Stimulated activated CD4-positive, alpha-beta T cell treated with anti-CD3 and anti-CD28 coated beads, Interleukin-1b, Interleukin-23, amount 100 ng/mL, for 4 hours (primary cell): ENCODE measurements at regions not wholly inside any gene's neighbourhood (a gene's known extent, or its start where the extent isn't known, plus 50 kb on each side); places are given as distances from the start of the nearest gene placed in this dataset.

Source experiments
- DNase-seq, 2 donors: peaks; one replicate each; pipeline ENCODE4 v3.0.0-alpha.2; 2020; ENCODE audit warnings: low read depth in 2 of 2

DNA sequence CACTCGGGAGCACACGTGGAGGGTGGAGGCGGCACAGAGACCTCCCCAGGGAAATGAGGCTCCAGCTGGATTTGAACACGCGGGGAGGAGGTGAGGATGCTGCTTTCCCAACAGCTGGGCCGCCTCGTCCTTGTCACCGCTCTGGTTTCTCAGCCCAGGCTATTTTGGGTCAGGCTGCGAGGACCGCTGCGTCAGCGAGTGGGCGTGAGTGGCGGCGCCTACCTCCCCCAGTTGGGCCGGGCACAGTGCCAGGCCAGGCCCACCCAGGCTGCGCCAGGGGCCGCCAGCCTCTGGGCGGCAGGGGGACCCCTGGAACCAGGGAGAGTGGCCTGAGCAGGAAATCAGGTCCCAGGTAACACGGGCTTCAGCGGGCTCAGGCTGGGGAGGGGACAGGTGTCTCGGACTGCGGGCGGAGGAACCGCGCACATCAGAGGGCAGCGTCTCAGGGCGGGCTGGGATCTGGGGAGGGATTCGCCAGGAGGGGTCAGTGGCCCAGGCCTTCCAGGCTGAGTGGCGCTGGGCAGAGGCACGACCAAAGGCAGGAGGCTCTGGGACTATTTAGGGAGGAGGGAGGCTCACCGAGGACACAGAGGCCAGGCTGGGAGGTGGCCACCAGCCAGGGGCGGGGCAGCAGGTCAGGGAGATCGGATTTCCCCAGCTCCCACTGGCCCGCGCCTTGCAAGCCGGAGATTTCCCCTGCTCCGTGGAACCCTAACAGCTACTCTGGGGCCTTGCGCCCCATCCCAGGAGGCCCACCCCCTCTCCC lies 125.2 kb upstream of the RET start:
- no peak for DNase-seq

DNA sequence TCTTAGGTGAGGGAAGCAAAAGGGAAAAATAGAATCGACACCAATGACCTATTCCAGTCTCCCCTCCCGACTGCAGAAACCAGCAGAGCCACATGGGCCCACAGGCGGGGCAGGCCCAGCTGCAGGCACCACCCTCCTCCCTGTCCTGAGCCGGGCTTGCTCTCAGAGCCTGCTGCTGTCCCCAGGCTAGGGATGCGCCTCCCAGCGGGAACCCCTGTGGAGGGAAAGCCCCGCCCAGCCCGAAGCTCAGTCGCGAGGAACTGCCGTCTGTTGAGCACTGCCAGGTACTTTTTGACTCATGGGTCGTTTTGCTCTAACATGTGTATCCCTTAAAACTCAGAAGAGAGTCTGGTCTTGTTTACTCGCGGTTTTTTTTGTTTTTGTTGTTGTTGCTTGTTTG lies 124.5 kb upstream of the RET start:
- DNase-seq = no peak

DNA sequence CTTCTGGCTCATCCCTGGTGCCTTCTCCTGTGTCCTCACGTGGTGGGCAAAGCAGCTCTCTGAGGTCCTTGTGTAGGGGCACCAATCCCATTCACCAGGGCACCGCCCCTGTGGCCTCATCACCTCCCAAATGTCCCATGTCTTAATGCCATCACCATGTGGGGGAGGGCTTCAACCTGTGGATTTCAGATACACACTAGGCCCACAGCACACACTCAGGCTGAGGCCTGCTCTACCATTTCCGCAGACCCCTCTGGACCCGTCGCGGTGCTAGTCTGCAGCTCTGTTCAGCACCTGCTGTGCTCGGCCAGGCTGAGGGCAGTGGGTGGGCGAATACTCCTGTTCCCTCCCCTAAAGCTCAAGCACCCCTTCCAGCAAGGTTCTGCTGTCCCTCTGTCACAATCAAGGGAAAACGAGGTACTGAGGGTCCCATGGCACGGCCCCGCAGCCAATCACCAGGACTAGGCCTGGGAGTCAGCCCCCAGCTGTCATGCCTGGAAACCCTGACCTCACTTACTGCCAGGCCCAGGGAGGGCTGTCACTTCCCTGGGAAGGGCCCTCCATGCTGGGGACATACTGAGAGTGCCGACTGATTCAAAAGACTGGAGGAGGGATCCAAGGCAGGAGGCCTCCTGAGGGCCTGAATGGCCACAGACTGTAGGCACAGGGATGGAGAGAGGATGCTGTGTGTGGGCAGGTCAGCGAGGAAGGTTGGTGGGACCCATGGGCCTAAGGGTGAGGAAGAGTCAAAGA lies 123.8 kb upstream of the RET start:
- no peak for DNase-seq

- no peak for DNase-seq
Measured at GRCh38 chr10:42953684-42954674, 122.9 kb upstream of the RET start.

GRCh38 chr10:42954766-42955492 lies 121.9 kb upstream of the RET start:
- no peak for DNase-seq

DNA sequence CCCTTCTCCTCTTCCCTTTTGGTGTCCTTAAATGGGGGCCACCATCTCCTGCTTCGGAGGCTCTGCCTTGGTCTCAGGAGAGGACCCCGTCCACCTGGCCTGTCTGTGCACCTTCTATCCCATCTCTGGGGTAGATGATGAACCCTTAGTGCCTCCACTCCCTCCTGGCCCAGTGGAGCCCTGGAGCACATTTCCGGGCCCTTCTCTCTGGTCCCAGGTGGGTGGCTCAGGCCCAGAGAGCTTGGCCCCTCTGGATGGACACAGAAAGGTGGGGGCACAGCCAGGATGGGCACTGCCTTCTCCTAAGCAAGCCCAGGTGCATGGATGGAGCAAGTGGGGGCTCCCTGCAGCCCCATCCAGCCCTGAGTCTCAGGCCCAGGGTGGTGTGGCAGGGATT lies 121.4 kb upstream of the RET start:
- DNase-seq = no peak

DNA sequence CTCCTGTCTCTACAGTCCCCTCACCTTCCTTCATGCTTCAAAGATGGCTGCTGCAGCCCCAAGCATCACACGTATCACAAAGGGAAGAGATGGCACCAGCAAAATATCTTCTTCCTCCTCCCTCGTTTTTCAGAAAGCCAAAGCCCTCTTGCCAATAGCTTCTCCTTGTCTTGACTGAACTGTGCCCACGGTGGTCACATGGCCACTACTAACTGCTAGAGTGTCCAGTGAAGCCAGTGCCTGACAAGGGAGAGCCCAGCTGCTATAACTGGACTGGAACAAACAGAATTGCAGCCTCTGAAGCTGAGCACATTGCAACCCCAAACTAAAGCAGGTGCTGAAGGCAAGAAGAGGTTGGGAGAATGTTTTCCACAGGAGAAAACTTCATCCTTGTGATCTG lies 120.8 kb upstream of the RET start:
- DNase-seq = no peak

GRCh38 chr10:42958142-42958868 lies 118.6 kb upstream of the RET start:
- no peak for DNase-seq

GRCh38 chr10:42959833-42960232 lies 117.0 kb upstream of the RET start:
- no peak for DNase-seq

DNA sequence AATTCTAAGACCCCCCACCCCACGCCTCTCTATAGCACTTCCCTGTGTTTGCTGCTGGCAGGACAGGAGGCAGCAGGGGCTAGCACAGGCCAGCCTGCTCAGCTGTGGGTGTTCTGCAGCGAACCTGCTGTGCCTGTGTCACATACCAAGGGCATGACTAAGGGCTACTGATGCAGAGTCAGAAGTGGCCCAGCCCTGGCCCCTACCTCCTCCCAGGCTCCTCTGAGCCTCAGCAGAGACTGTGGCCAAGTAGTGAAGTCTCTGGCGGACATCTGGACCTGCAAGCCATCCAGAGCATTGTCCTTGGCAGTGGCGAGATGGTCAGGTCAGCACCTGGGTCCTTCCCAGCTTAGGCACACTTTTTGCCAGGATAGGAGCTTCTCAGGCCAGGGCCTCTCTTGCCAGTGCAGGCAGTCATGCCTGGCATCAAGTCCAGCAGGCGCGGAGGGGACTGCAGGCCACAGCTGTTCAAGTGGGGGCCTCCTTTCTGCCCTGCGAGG lies 116.3 kb upstream of the RET start:
- DNase-seq = no peak

DNA sequence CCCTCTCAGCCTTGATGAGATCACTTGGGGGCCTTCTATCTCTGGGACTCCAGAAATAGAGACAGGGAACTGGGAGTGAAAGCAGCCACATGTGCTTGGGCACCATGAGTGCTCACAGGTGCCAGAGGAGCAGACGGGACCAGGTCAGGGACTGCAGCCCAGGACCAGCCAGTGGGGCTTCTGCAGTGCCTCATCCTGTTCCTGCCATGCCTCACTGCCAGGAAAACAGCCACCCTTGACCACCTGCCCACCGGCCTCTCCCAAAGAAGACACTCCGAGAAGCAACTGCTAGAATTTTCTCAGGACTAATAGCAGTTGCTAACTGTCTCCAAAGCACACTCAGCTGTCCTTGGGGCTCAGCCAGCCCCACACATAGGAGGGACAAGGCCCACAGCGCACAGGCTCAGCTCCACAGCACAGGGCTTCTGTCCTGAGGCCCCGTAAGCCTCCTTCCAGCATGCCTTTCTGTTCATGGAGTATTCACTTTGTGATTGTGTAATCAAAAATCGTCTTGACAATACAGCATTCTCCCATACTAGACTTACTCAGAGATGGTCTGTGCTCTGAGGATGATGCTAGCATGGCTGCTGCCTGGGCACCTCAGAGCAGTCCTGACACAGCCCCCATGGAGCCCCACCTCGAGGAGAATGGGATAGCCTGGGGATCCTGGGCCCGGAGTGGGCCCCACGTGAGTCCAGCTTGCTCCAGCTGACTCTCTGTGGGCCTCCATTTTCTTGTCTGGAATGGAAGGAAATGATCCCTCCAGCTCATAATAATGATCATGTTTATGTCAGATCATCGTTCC lies 115.7 kb upstream of the RET start:
- DNase-seq = no peak

DNA sequence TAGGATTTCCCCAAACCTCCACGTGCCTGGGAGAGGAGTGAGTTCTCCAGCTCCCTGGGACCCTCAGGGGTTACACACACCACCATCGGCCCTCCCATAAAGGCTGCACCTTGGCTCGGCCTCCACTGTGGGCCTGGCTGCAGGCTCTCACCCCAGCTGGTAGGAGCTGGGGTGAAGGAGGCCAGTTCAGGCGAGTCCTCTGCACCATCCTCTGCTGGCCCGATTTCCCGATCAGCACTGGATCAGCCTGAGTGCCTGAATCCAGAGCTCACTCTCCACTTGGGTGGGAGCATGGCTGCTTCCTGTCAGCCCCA lies 115.1 kb upstream of the RET start:
- no peak for DNase-seq

- DNase-seq = no peak
Measured at GRCh38 chr10:42962110-42962901, 114.6 kb upstream of the RET start.

- no peak for DNase-seq
Measured at GRCh38 chr10:42962902-42963231, 114.0 kb upstream of the RET start.

DNA sequence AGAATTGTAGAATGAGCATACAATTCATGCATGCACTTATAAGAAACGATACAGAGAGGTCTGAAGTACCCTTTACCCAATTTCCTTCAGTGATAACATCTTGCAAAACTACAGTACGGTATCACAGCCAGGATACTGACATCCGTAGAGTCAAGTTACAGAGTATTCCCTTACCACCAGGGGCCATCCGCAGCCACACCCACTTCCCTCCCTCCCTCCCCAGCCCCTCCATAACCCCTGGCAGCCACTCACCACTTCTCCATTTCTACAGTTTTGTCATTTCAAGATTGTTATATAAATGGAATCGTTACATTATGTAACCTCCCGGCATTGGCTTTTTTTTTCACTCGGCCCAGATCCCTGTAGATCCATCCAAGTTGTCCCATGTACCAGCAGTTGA lies 113.6 kb upstream of the RET start:
- DNase-seq = no peak

- no peak for DNase-seq
Measured at GRCh38 chr10:42969147-42969546, 107.7 kb upstream of the RET start.

GRCh38 chr10:42969909-42970308 lies 107.0 kb upstream of the RET start:
- DNase-seq = no peak

- no peak for DNase-seq
Measured at GRCh38 chr10:42970451-42971250, 106.2 kb upstream of the RET start.

DNA sequence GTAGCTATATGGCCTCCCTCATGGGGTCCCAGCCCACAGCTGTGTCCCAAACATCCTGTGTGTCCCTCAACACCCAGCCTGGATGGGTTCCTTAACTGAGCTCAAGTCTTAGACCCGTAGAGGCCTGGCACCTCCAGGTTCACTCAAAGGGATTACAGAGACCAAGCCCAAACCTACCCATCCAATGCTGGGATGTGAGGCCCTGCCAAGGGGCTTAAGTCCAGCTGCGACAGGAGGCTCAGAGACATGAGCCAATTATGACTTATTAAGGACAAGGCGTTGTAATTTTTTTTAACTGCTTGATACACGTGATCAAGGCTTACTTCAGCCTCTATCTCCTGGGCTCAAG lies 105.6 kb upstream of the RET start:
- DNase-seq = no peak
